ENCODE measurements at regions not wholly inside any gene's neighbourhood (a gene's known extent, or its start where the extent isn't known, plus 50 kb on each side); places are given as distances from the start of the nearest gene placed in this dataset.

DNA sequence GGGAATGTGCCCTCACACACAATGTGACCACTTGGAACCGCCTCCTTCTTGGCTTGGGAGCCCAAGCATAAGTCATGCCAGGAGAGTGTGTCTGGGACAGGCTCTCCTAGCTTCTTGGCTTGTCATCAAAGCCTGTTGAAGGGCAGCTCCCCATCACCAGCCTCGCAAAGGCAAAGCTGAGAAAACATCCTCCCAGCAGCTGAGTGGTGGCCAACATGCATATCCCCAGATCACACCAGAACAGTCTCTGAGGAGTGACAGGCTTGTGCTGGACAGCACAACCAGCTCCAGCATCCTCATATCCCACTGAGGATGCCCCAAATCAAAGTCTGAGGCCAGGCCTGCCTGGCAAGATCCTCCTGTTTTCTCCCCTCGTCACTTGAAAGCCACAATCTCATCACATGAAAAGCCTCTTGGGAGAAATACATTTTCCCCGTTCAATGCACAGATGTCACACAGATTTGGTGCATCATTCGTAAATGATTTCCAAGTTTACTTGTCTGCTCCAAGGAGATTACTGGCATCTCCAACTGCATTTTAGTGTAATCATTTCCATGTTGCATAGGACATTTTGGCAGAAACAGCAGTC lies 269.3 kb downstream of the TTC32 start:
- Mint-ChIP-seq H3K36me3 (ENCODE audit: insufficient read depth in 1 of 3, low read depth in 3 of 3) (no peaks in the 10 kb centered on the region), H3K27me3 (ENCODE audit: low read depth) (peaks cover 2% of the 10 kb centered on the region), H3K4me1 (no peaks in the 10 kb centered on the region), H3K27ac (no peak overlapping the region), H3K4me3 (no peak overlapping the region), H3K9me3 (no peaks in the 10 kb centered on the region)
- no peak overlapping the region for H2AFZ ChIP-seq (ENCODE audit: low read length)
- no peak overlapping the region for H4K5ac ChIP-seq (ENCODE audit: insufficient read length, low read depth, low read length)
- no peak overlapping the region for H3K4me2 ChIP-seq (ENCODE audit: insufficient read depth, insufficient read length, low read length)
- H3K4ac ChIP-seq (ENCODE audit: low read depth, low read length): no peak overlapping the region
- no peak overlapping the region for H3K56ac ChIP-seq (ENCODE audit: insufficient read length, low read depth, low read length)
- TF ChIP-seq, protein P1, sequence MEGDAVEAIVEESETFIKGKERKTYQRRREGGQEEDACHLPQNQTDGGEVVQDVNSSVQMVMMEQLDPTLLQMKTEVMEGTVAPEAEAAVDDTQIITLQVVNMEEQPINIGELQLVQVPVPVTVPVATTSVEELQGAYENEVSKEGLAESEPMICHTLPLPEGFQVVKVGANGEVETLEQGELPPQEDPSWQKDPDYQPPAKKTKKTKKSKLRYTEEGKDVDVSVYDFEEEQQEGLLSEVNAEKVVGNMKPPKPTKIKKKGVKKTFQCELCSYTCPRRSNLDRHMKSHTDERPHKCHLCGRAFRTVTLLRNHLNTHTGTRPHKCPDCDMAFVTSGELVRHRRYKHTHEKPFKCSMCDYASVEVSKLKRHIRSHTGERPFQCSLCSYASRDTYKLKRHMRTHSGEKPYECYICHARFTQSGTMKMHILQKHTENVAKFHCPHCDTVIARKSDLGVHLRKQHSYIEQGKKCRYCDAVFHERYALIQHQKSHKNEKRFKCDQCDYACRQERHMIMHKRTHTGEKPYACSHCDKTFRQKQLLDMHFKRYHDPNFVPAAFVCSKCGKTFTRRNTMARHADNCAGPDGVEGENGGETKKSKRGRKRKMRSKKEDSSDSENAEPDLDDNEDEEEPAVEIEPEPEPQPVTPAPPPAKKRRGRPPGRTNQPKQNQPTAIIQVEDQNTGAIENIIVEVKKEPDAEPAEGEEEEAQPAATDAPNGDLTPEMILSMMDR (conservative IDR thresholded peaks at IDR 0.05): no peak
- no peak overlapping the region for H3K27ac ChIP-seq (ENCODE audit: insufficient read length, low read depth, low read length)
- no peaks in the 10 kb centered on the region for H4K20me1 ChIP-seq (ENCODE audit: control insufficient read depth, insufficient read depth, insufficient read length)
- H2BK5ac ChIP-seq (ENCODE audit: insufficient read length, low read length): no peak overlapping the region
- H3K4me1 ChIP-seq (ENCODE audit: insufficient read depth, low read length): no peaks in the 10 kb centered on the region
- H4K91ac ChIP-seq (ENCODE audit: insufficient read length, low read depth, low read length): no peak overlapping the region
- H2AK5ac ChIP-seq (ENCODE audit: insufficient read length, low read length): no peak overlapping the region
- no peaks in the 10 kb centered on the region for H3K79me1 ChIP-seq (ENCODE audit: insufficient read depth, low read depth, low read length, poor library complexity, severe bottlenecking)
- no peak overlapping the region for H2BK15ac ChIP-seq (ENCODE audit: low read depth, low read length)
- no peak overlapping the region for H3T11ph ChIP-seq (ENCODE audit: low read length)
- no peak overlapping the region for H3K14ac ChIP-seq (ENCODE audit: insufficient read depth, low read length)
- no peak overlapping the region for H4K8ac ChIP-seq (replicated peaks; ENCODE audit: insufficient read length, low read depth, low read length)
- no peak overlapping the region for H3K23ac ChIP-seq (ENCODE audit: insufficient read length, low read depth, low read length)
- DNase-seq: no peak
- H2BK20ac ChIP-seq (ENCODE audit: low read depth, low read length, poor library complexity, severe bottlenecking): no peak overlapping the region
- H3K9ac ChIP-seq (ENCODE audit: extremely low read depth, insufficient read length, low read length): no peak overlapping the region
- H2BK12ac ChIP-seq (ENCODE audit: insufficient read length, low read depth, low read length): no peak overlapping the region
- H3K27me3 ChIP-seq (ENCODE audit: insufficient read depth, low read length): no peaks in the 10 kb centered on the region
- H3K23me2 ChIP-seq (ENCODE audit: insufficient read length, low read depth, low read length, poor library complexity, severe bottlenecking): no peaks in the 10 kb centered on the region
- H2BK120ac ChIP-seq (ENCODE audit: low read depth, low read length, poor library complexity, severe bottlenecking): no peak overlapping the region
- no peaks in the 10 kb centered on the region for H3K9me3 ChIP-seq (ENCODE audit: control insufficient read depth, low read depth, low read length)
- no peaks in the 10 kb centered on the region for H3K79me2 ChIP-seq (ENCODE audit: insufficient read depth, low read length)
- no CpG with 5 or more reads among the region's 5 CpGs for WGBS (ENCODE audit: extremely low coverage, insufficient read length, low lambda C conversion rate)
- H3K18ac ChIP-seq (ENCODE audit: insufficient read length, low read depth, low read length): no peak overlapping the region

All from H9 (cell line).